ENCODE measurements at regions not wholly inside any gene's neighbourhood (a gene's known extent, or its start where the extent isn't known, plus 50 kb on each side); places are given as distances from the start of the nearest gene placed in this dataset.

DNA sequence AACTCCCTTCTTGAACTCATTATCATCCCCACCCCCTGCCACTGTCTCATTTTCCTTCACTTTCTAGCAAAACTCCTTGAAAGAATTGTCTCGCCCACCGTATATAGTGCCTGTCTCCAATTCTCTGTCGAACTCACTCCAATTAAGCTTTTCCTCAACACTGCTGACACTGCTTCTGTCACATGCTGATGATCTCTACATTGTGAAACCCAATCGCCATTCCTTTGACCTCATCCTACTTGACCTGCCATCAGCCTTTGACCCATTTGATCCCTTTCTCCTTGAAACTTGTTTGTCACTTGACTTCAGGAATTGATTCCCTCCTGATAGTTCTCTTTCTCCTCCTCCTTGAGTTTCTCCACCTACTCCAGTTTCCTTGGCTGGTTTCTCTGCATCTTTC lies 54.8 kb downstream of the CCDC71L start:
- TF ChIP-seq POLR2A (IDR thresholded peaks at IDR 0.05) (no peak), CTCF (IDR thresholded peaks at IDR 0.05) (no peak)
- no peaks in the 10 kb centered on the region for H3K9me3 ChIP-seq (replicated peaks in 1 of 3)
- H3K27ac ChIP-seq: no peak overlapping the region
- 85 to 88% (median 86%) methylated on average over 4 of the region's 4 CpGs for WGBS, 4 donors
- no peaks in the 10 kb centered on the region for H3K27me3 ChIP-seq
- intact Hi-C loops (cut with DNase I): no loop called here
- H3K4me1 ChIP-seq (replicated peaks in 1 of 2): no peaks in the 10 kb centered on the region
- H3K4me3 ChIP-seq: no peak overlapping the region
- no peak for DNase-seq
- H3K36me3 ChIP-seq (replicated peaks in 1 of 2): no peaks in the 10 kb centered on the region

DNA sequence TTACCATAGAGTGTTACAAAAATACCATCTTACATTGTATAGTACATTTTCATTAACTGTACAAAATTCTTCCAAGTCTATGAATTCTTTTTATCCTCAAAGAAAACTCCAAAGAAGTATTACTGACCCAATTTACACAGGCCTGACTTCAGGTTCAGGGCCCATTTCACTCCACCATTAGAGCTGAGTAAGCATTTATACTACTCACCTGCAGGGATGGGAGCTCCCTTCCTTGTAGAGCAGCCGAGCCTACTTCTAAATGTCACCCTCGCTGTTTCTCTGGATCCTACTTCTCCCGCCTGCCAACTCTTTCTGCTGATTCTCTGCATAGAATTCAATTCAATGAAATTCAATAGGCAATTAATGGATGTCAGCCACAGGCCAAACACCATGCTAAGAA lies 56.0 kb downstream of the CCDC71L start:
- TF ChIP-seq CTCF (IDR thresholded peaks at IDR 0.05) (no peak), POLR2A (IDR thresholded peaks at IDR 0.05) (no peak)
- Histone ChIP-seq H3K4me1 (replicated peaks in 1 of 2) (no peaks in the 10 kb centered on the region), H3K27me3 (no peaks in the 10 kb centered on the region), H3K36me3 (replicated peaks in 1 of 2) (no peaks in the 10 kb centered on the region), H3K4me3 (no peak overlapping the region), H3K9me3 (replicated peaks in 1 of 3) (no peaks in the 10 kb centered on the region), H3K27ac (no peak overlapping the region)
- intact Hi-C loops (cut with DNase I): no loop called here
- WGBS, 4 donors: 95 to 98% (median 97%) methylated on average over 3 of the region's 3 CpGs
- no peak for DNase-seq

GRCh38 chr7:106604303-106604924 lies 56.5 kb downstream of the CCDC71L start:
- H3K4me1 ChIP-seq (replicated peaks in 1 of 2): no peaks in the 10 kb centered on the region
- TF ChIP-seq CTCF (IDR thresholded peaks at IDR 0.05) (no peak), POLR2A (IDR thresholded peaks at IDR 0.05) (no peak)
- H3K36me3 ChIP-seq (replicated peaks in 1 of 2): no peaks in the 10 kb centered on the region
- intact Hi-C loops (cut with DNase I): no loop called here
- no peaks in the 10 kb centered on the region for H3K9me3 ChIP-seq (replicated peaks in 1 of 3)
- no peaks in the 10 kb centered on the region for H3K27me3 ChIP-seq
- no peak for DNase-seq
- WGBS, 4 donors: 72 to 79% (median 75%) methylated on average over 1 of the region's 1 CpG
- H3K27ac ChIP-seq: no peak overlapping the region
- no peak overlapping the region for H3K4me3 ChIP-seq

GRCh38 chr7:106603346-106603745 lies 57.6 kb downstream of the CCDC71L start:
- intact Hi-C loops (cut with DNase I): no loop called here
- no peaks in the 10 kb centered on the region for H3K36me3 ChIP-seq (replicated peaks in 1 of 2)
- 82 to 92% (median 86%) methylated on average over 4 of the region's 4 CpGs for WGBS, 4 donors
- no peaks in the 10 kb centered on the region for H3K9me3 ChIP-seq (replicated peaks in 1 of 3)
- H3K27me3 ChIP-seq: no peaks in the 10 kb centered on the region
- H3K4me3 ChIP-seq: no peak overlapping the region
- TF ChIP-seq POLR2A (IDR thresholded peaks at IDR 0.05) (no peak), CTCF (IDR thresholded peaks at IDR 0.05) (no peak)
- H3K4me1 ChIP-seq (replicated peaks in 1 of 2): peaks cover 0 to under 1% of the 10 kb centered on the region in 2 donors
- no peak for DNase-seq
- no peak overlapping the region for H3K27ac ChIP-seq
